Fibroblast of mammary gland (primary cell): ENCODE measurements at regions not wholly inside any gene's neighbourhood (a gene's known extent, or its start where the extent isn't known, plus 50 kb on each side); places are given as distances from the start of the nearest gene placed in this dataset.
"Not testable (repeated sequence)": the region's sequence is repeated elsewhere in the genome, so short reads cannot be mapped to it uniquely, and the experiment has no call there.

Experiments used
- DNase-seq: peaks from one replicate; pipeline ENCODE4 v3.0.0-alpha.2; 2010; ENCODE audit warnings: low read depth
- H3K4me3 ChIP-seq: 2 replicates; pipeline ENCODE4 v1.5.1; 2011; ENCODE audit warnings: low read depth, mild to moderate bottlenecking, low read length, moderate library complexity; ENCODE audit not compliant: control insufficient read depth
- CTCF ChIP-seq: conservative IDR thresholded peaks from 2 replicates; pipeline ENCODE4 v1.5.1; 2011; ENCODE audit warnings: low read depth, low read length, inconsistent platforms; ENCODE audit not compliant: control insufficient read depth, insufficient read depth

GRCh38 chr2:183477296-183477695 is 353.1 kb downstream of the NUP35 start:
- TF ChIP-seq CTCF = no peak
- no peak for DNase-seq
- no peak overlapping the region for H3K4me3 ChIP-seq

- H3K4me3 ChIP-seq, DNase-seq: not testable (repeated sequence)
Observed at GRCh38 chr2:183478941-183479595, 354.8 kb downstream of the NUP35 start.

- no peak for DNase-seq
- H3K4me3 ChIP-seq = no peak overlapping the region
- TF ChIP-seq CTCF = no peak
Observed at GRCh38 chr2:183487326-183487725, 363.1 kb downstream of the NUP35 start.

GRCh38 chr2:183488421-183488820 is 364.2 kb downstream of the NUP35 start:
- no peak for TF ChIP-seq CTCF
- H3K4me3 ChIP-seq = no peak overlapping the region
- no peak for DNase-seq

- no peak for TF ChIP-seq CTCF
- DNase-seq = no peak
- H3K4me3 ChIP-seq = no peak overlapping the region
Observed at GRCh38 chr2:183490489-183490888, 366.2 kb downstream of the NUP35 start.

GRCh38 chr2:183490914-183491313 is 366.7 kb downstream of the NUP35 start:
- no peak for TF ChIP-seq CTCF
- peak; percentile 60 for DNase-seq
- H3K4me3 ChIP-seq = no peak overlapping the region

- H3K4me3 ChIP-seq = no peak overlapping the region
- DNase-seq = no peak
- no peak for TF ChIP-seq CTCF
Observed at GRCh38 chr2:183493040-183493439, 368.8 kb downstream of the NUP35 start.
